Activated T-cell treated with anti-CD3 and anti-CD28 coated beads, Interleukin-2, amount 50 U/mL, for 48 hours (primary cell): ENCODE measurements at regions not wholly inside any gene's neighbourhood (a gene's known extent, or its start where the extent isn't known, plus 50 kb on each side); places are given as distances from the start of the nearest gene placed in this dataset.
"Not testable (repeated sequence)": the region's sequence is repeated elsewhere in the genome, so short reads cannot be mapped to it uniquely, and the experiment has no call there.

Experiments used
- DNase-seq, 2 experiments: peaks; one replicate each; pipeline ENCODE4 v3.0.0-alpha.2; 2020

DNA sequence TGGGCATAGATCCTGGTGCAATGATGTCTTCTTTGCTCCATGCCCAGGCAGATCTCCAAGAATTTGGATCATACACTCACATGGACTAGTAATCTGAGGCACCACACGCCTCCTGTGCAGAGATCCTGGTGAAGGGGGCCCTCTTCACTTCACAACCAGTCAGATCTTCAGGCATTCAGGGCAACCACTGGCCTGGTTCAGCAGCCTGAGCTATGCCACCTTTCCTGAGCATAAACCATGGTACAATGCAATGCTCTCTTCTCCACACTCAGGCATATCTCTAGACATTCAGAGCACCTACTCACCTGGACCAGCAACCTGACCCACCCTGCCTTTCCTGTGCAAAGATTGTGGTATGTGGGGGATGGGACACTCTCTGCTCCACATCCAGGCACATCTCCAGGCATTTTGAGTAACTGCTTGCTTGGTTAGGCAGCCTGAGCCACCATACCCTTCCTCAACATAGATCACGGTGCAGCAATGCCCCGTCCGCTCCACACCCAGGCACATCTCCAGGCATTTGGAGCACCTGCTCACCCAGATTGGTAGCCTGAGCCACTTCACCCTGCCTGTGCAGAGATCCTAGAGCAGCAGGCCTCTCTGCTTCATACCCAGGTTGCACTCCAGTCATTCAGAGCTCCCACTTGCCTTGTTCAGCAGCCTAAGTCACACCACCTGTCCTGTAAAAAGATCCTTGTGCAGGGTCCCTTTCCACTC lies 532.2 kb upstream of the STEAP1 start:
- DNase-seq = no peak

DNA sequence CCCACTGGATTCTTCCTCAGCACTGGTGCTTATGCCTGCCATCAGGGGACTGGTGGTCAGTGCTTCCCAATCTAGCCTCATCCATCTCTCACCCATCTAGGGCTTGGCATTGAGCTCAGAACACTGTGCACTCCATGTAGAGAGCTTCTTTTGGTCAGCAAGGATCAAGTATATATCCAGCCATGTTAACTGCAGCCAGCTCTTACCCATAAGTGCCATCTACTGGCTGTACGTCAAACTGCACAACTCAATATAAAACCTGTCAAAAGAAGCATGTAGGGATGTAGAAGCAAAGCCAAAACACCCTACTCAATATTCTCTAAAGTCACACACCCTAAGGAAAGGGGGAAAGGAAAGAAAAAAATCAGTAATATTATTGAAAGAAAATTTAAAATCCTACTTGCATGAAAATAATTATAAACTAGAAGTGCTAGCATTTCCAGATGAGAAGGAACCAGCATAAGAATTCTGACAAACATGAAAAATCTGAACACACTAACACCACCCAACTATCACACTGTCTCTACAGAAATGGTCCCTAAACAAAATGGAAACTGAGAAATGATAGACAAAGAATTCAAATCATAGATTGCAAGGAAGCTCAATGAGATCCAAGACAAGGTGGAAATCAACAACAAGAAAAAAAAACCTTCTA lies 531.1 kb upstream of the STEAP1 start:
- no peak for DNase-seq

DNA sequence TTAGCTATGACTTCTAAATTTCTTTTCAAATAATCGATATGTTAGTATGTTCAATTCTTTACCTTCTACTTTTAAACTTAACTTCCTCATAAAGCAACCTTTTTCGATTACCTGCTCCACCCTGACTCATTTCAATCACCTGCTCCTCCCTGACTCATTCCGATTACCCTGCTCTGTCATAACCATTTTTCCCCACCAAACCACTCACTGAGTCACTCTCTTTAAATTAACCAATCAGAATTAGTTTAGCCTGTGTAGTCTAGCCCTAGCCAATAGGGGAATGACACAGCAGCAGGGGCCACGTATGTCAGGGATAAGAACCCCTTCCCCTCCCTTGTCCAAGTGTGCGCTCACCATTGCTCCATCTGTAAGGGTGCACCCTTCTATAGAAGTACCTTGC lies 530.1 kb upstream of the STEAP1 start:
- DNase-seq = not testable (repeated sequence)

DNA sequence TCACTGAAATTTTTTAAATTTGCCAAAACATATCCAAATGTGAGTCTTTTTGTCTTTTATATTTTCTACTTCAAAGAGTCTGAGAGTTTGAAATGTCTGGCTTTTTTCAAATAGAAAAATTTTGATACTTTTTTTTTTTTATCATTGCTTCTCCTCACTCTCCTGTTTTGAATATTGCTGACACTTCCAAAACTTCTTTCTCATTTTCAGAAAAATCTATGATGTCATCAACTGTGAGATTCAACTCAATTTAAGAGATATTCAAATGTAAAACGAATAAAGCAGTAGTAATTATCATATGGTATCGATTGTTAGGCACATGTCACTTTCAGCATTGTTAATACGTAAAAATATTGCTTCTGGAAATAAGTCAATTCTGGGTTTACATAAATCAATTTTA lies 505.8 kb upstream of the STEAP1 start:
- DNase-seq = no peak

DNA sequence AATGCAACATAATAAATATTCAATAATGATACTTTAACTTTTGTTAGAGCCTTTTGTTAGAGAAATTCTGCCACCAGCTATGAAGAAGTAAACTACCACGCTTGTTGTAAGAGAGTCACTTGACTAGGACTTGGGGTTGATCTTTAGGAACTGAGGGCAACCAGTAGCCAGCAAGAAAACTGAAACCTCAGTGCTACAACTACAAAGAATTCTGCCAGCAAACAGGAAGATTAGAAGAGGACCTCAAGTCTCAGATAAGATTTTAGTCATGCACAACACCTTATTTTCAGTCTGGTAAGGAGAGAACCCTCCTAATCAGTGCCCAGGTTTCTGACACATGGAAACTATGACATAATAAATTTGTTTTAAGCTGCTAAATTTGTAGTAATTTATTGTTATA lies 498.3 kb upstream of the STEAP1 start:
- no peak for DNase-seq

DNA sequence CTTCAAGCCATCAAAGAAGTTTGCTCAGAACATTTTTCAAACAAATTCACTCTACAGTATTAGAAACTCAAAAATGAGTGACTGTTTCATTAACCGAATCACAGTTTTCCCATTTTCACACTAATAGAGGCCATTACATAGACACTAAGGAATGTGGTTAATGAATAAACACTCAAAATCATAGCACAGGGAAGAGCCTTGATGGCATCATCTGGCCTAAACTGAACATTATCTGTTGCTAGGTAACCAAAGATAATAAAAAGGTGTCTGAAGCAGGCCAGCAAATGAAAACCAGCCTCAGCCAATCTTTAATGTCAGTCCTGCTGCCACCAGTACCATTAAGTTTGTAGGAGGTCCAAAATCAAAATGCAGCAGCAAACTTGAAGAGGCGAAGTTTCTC lies 492.4 kb upstream of the STEAP1 start:
- DNase-seq = no peak

DNA sequence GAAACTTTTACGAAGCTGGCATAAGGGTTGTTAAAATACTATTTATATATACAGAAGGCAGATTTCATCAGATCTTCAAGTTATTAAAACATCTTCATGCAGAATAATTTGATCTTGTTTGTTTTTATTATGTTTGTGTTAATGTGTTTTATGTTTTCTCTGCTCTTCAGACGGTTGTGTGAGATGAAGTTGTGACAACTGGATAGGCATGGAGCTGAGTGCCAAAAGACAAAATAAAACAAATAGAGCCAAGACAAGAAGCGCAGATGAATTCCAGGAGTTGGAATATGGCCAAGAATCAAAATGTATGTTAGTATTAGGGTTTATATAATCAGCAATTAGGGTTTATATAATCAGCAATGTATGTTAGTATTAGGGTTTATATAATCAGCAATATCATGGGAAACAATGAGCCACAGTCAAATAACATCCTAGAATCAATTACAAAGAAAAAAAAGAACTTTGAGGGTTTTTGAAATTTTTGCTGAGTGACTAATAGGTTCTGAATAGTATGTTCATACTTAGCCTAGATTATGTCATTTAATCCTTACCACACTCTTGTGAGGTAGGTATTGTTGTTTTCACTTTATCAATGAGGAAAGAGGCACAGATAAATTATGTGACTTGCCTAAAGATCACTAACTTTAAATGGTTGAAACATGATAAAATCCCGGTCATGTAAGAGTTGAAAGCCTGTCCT lies 488.0 kb upstream of the STEAP1 start:
- no peak for DNase-seq

DNA sequence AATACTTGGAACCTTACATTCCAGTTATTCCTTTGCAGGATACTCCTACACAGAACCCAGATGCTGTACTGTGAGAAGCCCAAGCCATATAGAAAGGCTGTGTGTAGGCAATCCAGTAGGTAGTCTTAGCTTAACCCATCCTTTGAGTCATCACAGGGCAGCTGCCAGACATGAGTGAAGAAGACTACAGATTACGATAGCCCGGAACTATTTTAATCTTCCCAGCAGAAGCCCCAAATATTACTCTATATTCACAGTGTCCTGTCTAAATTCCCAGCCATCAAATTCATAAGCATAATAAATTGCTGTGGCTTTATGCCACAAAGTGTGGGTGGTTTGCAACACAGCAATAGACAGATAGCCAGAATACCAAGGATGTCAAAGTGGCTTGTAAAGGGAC lies 474.1 kb upstream of the STEAP1 start:
- DNase-seq = no peak

DNA sequence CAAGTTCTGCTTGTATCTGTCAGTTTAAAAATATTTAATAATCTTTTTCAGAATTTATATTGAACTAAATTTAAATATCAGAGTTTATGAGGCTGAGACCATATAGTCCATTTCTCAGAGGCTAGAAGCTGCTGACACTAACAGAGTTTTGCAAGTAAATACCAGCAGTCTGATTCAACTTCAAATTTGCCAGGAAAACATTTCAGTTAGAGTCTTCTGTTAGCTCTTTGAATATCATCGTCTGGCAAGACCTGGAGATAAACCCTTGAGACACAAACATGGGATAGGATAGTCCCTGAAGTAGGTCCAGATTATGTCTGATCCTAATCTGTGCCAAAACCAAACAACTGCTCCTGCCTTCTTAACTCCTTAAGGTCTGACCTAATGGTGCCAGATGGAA lies 472.8 kb upstream of the STEAP1 start:
- DNase-seq = no peak

DNA sequence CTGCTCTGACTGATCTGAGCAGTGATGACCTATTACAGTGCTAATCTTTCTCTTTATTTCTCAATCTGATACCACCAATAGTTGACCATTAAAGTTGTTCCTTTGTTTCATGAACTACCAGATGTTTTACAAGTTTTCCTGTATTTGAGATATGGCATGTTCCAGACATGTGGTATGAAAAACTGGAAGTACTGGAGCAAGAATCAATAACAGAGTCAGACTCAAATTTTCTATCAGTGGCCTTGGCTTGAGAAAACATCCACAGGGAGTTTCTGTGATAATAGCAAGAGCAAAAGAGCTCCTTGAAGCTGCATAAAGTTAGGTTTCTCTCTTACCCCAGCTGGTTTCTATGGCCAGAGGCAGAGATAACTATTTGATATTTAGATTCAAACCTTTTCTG lies 469.0 kb upstream of the STEAP1 start:
- no peak for DNase-seq

DNA sequence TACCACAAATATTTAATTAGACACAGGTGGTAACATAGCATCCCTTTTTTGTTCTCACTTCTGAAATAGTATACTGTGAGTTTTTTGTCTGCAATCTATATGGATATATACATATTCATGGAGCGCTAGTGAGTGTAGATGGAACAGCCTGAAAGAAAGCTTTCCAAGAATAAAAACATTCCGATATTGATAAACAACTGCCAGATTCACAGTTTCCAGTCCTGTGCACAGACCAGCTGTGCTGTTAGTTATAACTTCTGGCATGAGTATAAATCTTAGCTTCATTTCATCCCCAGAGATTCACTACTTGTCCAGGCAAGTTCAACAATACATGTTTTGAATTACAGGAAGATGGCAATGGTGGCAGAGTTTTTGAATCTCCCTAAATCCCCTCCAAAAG lies 467.1 kb upstream of the STEAP1 start:
- no peak for DNase-seq

DNA sequence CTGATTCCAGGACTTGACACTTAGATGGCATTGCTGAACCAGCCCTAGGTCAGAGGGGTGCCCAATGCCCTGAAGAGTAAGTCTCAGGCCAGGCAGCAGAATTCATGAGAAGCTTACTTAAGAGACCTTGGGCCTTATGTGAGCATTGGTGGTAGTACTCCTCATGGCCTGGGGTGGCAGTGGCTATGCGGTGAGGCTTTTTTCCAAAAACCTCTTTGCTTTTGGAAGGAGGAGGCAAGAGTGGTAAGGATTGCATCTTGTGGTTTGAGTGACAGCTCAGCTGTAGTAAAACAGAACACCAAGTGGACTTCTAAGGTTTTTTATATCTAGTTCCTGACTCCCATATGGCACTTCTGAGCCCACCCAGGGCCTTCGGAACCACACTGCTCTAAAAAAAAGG lies 459.0 kb upstream of the STEAP1 start:
- no peak for DNase-seq

DNA sequence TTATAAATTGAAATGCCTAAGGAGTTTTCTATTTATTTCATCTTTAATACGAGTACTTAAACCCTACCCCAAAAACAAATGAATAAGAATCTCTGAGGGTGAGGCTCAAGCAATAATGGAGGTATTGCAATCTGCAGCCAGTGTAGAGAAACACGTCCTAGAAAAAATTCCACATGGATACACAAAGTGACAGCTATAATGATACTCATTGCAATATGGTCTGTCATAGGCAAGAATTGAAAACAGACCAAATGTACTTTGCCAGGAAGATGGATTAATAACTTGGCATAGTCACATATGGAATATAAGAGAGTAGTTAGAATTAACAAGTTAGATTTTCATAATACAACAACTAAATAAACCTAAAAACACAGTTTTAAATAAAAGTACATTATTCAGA lies 440.1 kb upstream of the STEAP1 start:
- no peak for DNase-seq

DNA sequence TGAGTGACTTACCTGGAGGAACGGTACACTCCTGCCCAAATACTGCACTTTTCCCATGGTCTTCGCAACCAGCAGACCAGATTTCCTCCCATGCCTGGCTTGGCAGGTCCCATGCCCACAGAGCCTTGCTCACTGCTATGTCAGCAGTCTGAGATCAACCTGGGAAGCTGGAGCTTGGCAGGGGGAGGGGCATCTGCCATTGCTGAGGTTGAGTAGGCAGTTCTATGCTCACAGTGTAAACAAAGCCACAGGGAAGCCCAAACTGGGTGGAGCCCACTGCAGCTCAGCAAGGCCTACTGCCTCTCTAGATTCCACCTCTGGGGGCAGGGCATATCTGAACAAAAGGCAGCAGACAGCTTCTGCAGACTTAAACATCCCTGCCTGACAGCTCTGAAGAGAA lies 435.3 kb upstream of the STEAP1 start:
- DNase-seq = not testable (repeated sequence)

DNA sequence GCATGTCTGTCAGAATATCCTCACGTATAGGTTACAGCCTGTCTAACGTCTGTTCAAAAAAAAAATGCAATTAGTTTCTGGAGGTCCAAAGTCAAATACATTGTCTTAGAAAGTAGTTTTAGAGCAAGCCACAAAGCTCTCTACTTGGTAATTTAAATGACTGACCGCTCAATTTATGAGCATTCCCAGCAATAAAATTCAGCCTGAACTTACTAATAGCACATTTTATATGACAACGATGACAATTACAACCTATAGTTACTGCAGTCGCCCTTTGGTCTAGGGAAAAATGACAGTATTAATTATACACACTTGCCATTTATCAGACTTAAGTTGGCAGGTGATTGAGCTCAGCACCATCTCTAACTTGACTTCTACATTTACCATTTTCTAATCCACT lies 425.8 kb upstream of the STEAP1 start:
- no peak for DNase-seq

DNA sequence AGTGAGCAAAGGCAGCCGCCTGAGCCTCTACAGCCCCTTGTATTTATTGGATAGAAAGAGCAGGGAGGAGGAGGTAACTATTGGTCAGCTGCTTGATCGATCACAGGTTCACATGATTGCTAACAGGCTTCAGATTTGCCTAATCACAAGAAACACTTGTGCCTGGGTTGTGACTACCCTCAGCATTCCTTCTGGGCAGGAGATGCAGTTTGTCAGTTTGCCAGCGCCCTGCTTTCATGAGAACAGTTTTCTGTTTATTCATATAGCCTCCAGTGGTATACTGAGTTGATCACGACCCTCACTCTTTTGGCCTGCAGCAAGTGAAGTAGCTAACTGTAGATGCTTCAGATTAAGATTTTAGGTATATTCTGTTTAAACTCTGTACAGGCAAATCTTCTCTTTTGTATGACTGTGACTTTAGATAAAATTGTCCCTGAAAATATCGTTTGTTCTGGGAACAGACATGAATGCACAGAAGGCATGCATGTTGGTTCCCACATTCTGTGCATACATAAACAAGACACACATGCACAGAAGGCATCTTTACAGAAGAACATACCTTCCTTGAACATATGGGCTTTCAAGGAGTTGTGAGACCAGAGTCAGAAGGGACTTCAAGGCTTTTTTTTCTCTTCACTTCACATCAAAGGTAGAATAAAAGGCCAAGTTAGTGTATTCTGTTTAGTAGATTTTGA lies 422.4 kb upstream of the STEAP1 start:
- DNase-seq = no peak

DNA sequence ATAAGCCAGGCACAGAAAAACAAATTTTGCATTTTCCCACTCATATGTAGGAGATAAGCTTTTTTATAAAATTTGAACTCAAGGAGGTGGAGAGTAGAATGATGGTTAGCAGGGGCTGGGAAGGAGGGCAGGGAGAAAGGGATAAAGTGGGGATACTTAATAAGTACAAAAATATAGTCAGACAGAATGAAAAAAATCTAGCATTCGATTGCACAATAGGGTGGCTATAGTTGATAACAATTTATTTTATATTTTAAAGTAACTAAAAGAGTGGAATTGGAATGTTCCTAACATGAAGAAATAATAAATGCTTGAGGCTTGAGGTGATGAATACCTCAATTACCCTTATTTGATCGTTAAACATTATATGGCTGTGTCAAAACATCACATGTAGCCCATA lies 415.7 kb upstream of the STEAP1 start:
- DNase-seq = no peak

DNA sequence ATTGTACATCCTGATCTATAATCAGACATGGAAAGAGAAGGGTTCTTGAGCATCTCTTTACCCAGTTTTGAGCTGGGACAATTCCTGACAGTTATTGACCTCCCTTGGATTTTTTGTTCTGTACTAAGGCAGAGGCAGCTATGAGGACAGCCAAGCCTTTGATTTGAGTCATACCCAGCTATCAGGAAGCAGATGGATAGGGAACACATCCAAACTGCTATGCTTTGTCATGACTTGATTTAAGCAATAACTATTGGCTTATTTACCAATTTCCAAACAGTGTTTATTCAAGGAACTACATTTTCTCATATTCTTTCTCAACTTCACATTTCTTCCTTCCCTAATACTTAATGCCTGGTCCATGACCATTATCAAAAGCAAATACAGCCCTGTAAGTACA lies 396.4 kb upstream of the STEAP1 start:
- DNase-seq = no peak

DNA sequence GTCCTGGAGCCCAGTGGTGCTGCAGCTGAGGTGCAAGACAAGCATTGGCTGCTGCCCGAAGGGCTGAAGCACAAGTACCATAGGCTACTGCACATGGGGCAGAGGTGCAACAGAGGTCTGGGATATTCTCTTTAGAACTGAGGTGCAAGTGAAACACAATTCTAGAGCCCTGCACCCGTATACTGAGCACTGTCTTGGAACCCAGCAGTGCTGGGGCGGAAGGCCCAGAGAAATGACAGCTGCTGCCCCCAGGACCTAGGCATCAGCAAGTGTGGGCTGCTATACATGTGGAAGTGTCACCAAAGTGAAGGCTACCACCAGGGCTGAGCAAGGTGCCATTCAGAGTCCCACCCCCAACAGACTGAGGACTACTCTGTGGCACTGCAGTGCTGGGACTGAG lies 393.6 kb upstream of the STEAP1 start:
- no peak for DNase-seq

DNA sequence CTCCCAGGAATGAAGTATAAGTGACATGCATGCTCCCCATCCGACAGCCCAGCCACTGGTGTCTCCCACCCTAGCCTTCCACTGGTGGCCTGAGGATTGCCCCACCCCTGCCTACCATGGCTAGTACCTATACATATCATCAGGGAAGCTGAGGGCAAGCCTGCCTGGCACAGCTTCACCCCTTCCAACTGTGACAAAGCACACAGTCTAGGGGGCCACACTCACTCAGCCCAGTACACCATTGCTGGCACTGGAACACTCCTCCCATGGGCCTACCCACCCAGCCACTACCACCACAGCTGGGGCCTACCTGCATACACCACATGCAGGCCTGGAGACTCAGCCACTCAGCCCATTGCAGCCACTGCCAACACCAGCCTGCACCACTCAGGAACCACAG lies 393.1 kb upstream of the STEAP1 start:
- DNase-seq = no peak

DNA sequence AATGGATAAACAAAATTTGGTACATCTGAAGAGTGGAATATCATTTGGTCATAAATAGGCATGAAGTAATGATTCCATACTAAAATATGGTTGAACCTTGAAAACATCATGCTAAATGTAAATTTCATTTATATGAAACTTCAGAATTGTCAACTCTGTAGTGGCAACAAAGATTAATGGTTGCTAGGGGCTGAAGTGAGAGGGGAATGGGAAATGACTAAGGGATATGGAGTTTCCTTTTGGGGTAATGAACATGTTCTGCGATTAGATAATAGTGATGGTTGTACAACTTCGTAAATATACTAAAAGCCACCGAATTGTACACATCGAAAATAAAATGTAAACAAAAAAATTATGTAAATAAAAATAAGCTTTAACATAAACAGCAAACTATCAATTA lies 384.1 kb upstream of the STEAP1 start:
- DNase-seq = no peak

DNA sequence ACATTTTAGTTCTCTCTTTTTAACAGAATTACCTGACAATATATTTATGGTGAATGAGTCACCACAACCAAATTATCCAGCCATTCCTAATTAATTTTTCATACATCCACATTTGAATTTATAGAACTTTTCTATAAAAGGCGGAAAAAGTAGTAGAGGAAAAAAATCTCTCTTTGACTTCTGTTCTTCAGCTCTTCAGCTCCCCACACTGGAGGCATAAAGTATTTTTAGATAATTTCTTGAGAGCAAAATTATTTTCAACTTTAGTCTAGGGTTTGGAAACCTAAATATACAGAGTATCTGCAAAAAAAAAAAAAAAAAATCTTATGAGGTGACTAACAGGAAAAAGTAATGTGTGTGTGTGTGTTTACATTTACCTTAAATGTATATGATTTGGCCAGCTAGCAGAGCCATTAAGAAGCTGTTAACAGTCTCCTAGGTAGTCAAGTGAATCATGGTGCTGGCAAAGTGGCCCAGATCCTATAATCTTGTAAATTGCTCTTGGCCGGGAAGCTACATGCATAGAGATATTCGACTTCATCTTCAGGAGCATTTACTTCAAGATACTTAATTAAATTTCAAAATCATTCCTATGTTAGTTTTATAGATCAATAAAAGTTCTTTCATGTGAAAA lies 383.1 kb upstream of the STEAP1 start:
- DNase-seq = no peak

DNA sequence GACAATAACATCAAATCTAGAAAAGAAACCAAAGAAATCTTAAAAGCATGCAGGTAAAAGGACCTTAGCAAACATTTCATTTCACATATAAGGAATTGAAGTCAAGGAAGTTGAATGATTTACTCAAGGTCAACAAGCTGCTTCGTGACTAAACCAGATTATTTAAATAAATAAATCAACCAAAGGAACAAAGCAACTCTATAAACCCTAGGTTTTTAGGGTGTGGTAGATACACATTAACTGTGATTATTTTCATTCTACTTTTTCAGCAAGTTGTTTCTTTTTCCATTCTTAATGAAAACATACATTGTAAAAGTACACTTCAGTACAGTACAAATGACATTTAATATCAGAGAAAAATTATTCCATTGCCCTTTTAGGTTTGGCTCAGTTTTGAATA lies 382.0 kb upstream of the STEAP1 start:
- DNase-seq = no peak
